NCI-H82 treated with DMSO at 0.1 percent for 48 hours (cell line): ENCODE measurements at regions not wholly inside any gene's neighbourhood (a gene's known extent, or its start where the extent isn't known, plus 50 kb on each side); places are given as distances from the start of the nearest gene placed in this dataset.
"Not testable (repeated sequence)": the region's sequence is repeated elsewhere in the genome, so short reads cannot be mapped to it uniquely, and the experiment has no call there.

Experiments used
- DNase-seq: peaks from one replicate; lab custom pipeline; 2025; ENCODE audit not compliant: unreplicated experiment; lab: John Stamatoyannopoulos, UW

DNA sequence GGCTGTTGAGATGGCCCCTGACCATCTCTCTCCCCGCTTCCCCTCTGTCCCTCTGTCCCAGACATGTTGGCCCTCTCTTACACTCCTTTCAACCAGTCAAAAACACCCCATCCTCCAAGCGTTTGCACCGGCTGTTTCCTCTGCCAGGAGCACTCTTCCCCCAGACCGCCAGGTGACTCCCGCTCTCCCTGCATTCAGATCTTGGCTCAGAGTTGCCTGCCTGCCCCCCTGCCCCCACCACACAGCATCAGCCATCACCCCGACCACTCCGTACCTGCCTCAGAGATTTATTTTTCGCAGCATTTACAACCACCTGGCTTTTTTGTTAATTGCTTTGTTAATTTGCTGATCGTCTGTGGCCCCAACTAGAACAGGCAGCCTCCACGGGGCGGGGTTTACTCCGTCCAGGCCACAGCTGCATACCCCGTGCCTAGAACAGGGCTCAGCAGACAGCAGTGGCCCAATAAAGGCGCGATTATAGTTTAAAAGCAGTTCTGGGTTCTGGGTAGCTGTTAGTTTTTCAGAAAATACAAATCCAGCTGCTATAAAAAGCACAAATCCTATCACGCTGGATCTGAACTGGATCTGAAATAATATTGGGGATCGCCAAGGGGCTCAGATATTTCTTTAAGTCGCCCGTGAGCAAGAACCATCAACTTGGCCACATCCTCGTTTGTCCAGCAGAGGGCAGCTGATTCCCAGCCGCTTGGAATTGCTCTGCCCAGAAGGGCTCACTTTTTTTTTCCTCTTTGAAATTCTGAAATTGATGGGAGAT lies 173.6 kb downstream of the IRF8 start:
- peak; percentile 1 for DNase-seq

GRCh38 chr16:86073103-86073625 lies 174.2 kb downstream of the IRF8 start:
- DNase-seq: no peak

GRCh38 chr16:86073763-86074493 lies 175.0 kb downstream of the IRF8 start:
- DNase-seq: no peak

DNA sequence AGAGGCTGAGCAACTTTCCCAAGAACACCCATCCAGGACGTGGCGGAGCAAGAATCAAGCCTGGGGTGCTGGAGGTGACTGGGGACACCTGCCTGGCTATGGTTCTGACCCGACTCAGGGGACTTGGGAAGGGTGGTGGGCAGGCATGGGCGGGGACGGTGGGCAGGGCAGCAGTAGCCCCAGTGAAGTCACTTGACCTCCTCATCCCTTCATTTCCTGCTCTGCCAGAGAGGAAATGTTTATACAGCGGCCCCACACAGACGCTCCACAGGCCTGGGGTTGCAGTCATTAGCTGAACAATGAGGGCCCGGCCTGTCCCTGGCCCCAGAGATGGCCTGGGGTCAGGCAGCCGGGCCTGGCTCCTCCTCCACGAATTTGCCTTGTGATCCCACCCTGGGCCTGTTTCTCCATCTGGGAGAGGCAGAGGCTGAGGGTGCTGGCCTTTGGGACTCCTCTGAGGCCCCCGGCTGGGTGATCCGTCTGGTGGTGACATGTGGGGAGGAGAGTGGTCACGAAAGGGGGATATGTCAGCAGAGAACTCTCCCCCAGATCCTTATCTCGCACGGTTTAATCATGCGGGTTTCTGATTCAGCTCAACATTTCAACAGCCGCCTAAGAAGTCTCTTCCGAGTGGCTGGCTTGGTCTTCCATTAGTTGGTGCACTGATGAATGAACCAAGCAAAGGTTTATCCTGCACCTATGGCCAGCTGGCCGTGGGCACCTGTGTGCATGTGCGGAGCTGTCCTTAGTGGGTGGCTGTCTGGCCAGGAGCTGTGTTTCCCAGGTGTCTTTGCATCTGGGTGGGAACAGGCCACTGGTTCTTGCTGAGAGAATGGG lies 175.9 kb downstream of the IRF8 start:
- no peak for DNase-seq

- no peak for DNase-seq
Observed at GRCh38 chr16:86075488-86075785, 176.5 kb downstream of the IRF8 start.

- no peak for DNase-seq
Observed at GRCh38 chr16:86075839-86076440, 177.0 kb downstream of the IRF8 start.

- no peak for DNase-seq
Observed at GRCh38 chr16:86076606-86077005, 177.6 kb downstream of the IRF8 start.

GRCh38 chr16:86077243-86077940 lies 178.4 kb downstream of the IRF8 start:
- no peak for DNase-seq

- no peak for DNase-seq
Observed at GRCh38 chr16:86078121-86078600, 179.2 kb downstream of the IRF8 start.

DNA sequence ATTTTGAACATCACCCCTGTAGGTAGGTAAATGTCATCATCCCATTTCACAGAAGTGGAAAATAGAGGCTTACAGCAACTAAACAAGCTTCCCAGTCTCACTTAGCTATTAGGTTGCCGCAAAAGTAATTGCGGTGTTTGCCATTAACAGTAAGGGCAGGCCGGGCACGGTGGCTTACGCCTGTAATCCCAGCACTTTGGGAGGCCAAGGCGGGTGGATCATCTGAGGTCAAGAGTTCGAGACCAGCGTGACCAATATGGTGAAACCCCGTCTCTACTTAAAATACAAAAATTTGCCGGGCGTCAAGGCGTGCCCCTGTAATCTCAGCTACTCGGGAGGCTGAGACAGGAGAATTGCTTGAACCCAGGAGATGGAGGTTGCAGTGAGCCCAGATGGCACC lies 179.7 kb downstream of the IRF8 start:
- DNase-seq: not testable (repeated sequence)

- DNase-seq: no peak
Observed at GRCh38 chr16:86079255-86079885, 180.4 kb downstream of the IRF8 start.

DNA sequence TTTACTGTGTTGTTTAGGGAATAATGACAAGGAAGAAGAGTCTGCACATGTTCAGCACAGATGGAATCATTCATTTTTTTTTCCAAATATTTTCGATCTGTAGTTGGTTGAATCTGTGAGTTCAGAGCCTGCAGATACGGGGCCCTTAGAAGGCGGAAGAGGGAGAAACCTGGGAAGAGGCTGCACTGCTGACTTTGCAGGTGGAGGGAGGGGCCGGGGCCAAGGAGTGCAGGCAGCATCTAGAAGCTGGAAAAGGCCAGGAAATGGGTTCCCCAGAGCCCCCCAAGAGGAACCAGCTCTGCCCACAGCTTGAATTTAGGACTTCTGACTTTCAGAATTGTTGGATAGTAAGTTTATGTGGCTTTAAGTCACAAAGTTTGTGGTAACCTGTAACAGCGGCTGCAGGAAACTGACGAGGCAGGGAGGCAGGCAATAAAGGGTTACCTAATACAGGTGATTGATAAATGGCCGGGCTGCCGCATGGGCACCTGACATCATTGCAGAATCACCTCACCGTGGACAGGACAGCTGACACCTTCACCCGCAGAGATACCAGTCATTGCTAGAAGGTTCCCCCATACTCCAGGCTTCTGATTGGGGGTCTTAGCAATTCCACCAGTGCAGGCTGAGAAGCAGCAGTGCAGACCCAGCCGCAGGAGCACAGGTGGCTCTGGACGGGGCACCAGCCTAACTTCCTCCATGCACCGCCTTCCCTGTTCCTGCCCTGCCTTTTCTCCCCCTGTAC lies 181.3 kb downstream of the IRF8 start:
- DNase-seq: no peak

GRCh38 chr16:86080982-86081381 lies 182.0 kb downstream of the IRF8 start:
- no peak for DNase-seq

GRCh38 chr16:86082418-86083030 lies 183.6 kb downstream of the IRF8 start:
- DNase-seq: no peak

GRCh38 chr16:86083382-86084002 lies 184.5 kb downstream of the IRF8 start:
- DNase-seq: no peak

DNA sequence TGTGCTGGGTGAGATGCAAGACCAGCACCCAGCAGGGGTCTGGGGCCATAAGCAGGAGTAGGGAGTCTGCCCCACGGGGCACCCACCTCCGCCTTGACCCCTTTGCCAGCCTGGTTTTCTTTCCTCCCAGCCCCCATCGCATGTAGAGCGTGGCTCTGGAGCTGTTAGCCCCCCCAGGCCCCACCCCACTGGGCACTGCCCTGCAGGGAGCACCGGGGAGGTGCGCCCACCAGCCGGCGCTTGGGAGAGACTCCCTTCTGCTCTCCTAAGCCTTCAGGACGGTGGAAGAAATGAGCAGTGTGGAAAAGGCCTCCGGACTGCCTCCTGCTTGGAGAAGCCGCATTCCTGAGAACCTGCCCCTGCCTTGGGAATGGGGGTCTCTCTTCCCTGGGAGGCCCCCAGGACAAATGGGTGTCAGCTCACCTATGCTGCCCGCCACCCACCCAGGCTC lies 186.2 kb downstream of the IRF8 start:
- DNase-seq: no peak

GRCh38 chr16:86085795-86086194 lies 186.8 kb downstream of the IRF8 start:
- DNase-seq: no peak

DNA sequence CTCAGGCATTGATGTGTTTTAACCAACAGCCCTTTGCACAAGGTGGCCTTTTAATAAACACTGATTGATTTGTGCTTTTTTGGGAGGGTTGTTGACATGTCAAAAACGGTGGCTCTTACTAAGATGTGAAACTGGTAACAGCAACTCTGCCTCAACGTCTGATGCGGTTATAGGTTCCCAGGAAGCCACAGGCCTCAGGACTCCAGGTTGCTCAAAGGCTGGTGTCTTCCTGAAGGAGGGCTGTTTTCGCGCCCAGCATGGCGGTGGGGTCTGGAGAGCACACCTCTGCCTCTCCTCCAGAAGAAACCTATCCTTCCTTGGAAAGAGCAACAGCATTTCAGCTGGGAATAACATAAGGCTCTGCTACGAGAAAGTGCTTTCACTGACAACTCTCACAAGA lies 187.5 kb downstream of the IRF8 start:
- no peak for DNase-seq
